Bronchial epithelial cell (primary cell): ENCODE measurements at regions not wholly inside any gene's neighbourhood (a gene's known extent, or its start where the extent isn't known, plus 50 kb on each side); places are given as distances from the start of the nearest gene placed in this dataset.
"Not testable (repeated sequence)": the region's sequence is repeated elsewhere in the genome, so short reads cannot be mapped to it uniquely, and the experiment has no call there.

ENCODE experiments used
- DNase-seq: peaks from one replicate; pipeline ENCODE4 v3.0.0-alpha.2; 2010; ENCODE audit warnings: low read depth
- FAIRE-seq: peaks from 2 replicates; lab custom pipeline; 2011; peaks lifted over from hg19 to GRCh38; lab: Jason Lieb, UNC
- H3K27me3 ChIP-seq: 2 replicates; pipeline ENCODE4 v1.5.1; 2011; ENCODE audit warnings: low read length; ENCODE audit not compliant: control insufficient read depth, insufficient read depth
- H3K36me3 ChIP-seq: 2 replicates; pipeline ENCODE4 v1.5.1; 2011; ENCODE audit warnings: low read length; ENCODE audit not compliant: control insufficient read depth, insufficient read depth
- H3K4me3 ChIP-seq: 2 replicates; pipeline ENCODE4 v1.5.1; 2011; ENCODE audit warnings: mild to moderate bottlenecking, low read depth, low read length, control low read depth
- TF ChIP-seq, protein P1 (sequence below): IDR thresholded peaks from 2 replicates; pipeline ENCODE4 v1.5.1; 2011; ENCODE audit warnings: mild to moderate bottlenecking, moderate library complexity, low read length, control low read depth, inconsistent platforms; ENCODE audit not compliant: insufficient read depth, severe bottlenecking

DNA sequence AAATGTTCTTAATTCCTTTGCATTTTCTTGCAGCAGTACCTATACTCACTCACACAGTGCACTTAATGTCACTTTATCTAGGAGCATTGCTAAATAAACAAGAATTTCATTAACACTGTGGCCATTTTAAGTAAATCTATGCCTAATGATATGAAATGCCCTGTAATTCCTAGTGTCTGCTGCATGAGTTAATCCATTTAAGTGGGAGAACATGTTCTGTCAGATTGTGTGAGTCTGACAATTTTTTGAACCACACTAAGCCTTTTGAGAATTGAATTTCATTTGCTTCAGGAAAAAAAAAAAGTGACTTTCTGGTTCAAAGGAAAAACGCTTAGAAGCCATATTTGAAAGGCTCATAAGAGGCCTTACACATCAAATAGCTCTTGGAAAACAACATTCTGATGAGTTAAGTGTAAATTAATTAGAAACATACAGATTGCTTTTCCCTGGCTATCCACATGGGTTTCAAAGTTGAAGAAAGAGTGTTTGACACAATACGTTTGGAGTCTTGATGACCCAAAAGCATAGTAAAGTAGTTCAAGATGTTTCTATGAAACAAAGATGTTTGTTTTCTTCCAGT is 446.7 kb upstream of the GRAMD2B start:
- no peak for FAIRE-seq
- Histone ChIP-seq H3K36me3 (no peaks in the 10 kb centered on the region), H3K27me3 (no peaks in the 10 kb centered on the region), H3K4me3 (no peak overlapping the region)
- DNase-seq, result no peak
- TF ChIP-seq, protein P1, sequence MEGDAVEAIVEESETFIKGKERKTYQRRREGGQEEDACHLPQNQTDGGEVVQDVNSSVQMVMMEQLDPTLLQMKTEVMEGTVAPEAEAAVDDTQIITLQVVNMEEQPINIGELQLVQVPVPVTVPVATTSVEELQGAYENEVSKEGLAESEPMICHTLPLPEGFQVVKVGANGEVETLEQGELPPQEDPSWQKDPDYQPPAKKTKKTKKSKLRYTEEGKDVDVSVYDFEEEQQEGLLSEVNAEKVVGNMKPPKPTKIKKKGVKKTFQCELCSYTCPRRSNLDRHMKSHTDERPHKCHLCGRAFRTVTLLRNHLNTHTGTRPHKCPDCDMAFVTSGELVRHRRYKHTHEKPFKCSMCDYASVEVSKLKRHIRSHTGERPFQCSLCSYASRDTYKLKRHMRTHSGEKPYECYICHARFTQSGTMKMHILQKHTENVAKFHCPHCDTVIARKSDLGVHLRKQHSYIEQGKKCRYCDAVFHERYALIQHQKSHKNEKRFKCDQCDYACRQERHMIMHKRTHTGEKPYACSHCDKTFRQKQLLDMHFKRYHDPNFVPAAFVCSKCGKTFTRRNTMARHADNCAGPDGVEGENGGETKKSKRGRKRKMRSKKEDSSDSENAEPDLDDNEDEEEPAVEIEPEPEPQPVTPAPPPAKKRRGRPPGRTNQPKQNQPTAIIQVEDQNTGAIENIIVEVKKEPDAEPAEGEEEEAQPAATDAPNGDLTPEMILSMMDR, result no peak

DNA sequence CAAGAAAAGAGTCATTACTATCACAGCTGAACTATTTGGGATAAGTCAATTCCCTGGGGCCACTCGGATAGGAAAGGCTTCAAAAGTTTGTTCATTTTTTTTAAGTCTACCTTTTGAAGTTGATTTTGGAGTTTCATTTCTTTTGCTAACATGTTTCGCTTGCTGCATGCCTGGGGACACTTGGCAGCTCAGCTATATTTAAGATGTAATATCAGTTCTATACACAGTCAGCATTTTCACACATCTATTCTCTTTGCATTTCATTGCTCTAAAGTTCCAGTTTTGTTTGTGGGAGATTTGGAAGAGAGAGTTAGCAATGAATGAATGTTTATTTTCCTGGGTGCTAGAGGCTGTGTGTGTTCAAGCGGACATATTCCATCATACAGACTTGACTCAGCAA is 445.2 kb upstream of the GRAMD2B start:
- DNase-seq (no peak), FAIRE-seq (no peak)
- Histone ChIP-seq H3K27me3 (no peaks in the 10 kb centered on the region), H3K36me3 (no peaks in the 10 kb centered on the region), H3K4me3 (no peak overlapping the region)
- TF ChIP-seq, protein P1, result no peak

DNA sequence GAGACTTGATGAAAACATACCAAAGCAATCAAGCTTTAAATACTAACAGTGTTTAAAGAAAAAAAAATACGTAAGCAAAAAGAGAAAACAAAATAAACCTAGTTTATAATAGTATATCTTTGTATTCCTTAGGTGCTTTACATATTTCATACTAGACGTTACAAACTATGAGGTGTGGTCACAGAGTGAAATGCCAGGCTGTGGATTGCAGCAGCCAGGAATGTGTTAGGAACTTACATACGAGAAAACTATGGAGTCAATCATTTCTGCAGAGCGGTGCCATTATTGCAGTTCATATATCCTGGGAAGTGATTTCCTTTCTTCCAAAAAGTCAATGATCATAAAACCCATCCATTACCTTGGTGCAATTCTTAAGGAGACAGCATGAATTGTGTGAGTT is 443.6 kb upstream of the GRAMD2B start:
- H3K4me3 ChIP-seq, result no peak overlapping the region
- no peaks in the 10 kb centered on the region for H3K36me3 ChIP-seq
- no peaks in the 10 kb centered on the region for H3K27me3 ChIP-seq
- FAIRE-seq (no peak), DNase-seq (no peak)
- TF ChIP-seq, protein P1, result no peak

DNA sequence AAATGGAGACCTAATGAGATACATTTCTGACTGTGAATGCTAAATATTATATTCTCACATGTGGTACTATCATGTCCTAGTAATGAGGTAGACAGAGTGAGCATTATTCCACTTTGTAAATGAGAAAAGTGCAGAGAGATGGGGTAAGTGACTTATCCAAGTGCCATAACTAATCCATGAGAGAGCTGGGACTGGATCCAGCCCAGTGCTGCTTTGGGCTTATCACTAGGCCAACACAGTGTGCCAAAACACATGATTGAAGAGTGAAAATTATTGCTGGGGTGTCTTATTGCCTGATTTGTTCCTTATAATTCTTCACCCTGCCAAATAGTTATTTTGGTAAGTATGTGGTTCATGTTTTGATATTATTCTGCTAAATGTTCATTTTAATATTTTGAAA is 442.2 kb upstream of the GRAMD2B start:
- FAIRE-seq, result no peak
- DNase-seq, result no peak

DNA sequence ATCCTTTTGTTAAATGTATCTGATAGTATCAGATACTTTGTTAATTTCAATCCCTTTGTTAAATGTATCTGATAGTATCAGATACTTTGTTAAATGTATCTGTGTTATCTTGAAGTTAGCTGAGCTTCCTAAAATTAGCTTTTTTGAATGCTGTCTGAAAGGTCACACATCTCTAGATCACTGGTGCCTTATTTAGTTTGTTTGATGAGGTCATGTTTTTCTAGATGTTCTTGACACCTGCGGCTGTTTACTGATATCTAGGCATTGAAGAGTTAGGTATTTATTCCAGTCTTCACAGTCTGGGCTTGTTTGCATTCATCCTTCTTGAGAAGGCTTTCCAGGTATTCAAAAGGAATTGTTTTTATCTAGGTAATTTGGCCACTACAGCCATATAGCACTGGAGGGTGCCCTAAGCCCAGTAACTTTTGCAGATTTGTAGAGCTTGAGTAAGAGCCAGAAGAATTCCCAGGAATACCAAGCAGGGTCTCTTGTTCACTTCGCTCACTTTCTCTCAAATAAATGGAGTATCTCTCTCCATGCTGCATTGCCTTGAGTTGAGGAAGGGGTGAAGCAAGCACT is 435.4 kb upstream of the GRAMD2B start:
- no peaks in the 10 kb centered on the region for H3K36me3 ChIP-seq
- no peak for DNase-seq
- peak; percentile 60 for FAIRE-seq
- no peak overlapping the region for H3K4me3 ChIP-seq
- TF ChIP-seq, protein P1, result no peak
- no peaks in the 10 kb centered on the region for H3K27me3 ChIP-seq

More for the DNA sequence above, 442.2 kb upstream of the GRAMD2B start:
- TF ChIP-seq, protein P1, result no peak
- H3K27me3 ChIP-seq, result no peaks in the 10 kb centered on the region
- no peak overlapping the region for H3K4me3 ChIP-seq
- no peaks in the 10 kb centered on the region for H3K36me3 ChIP-seq

DNA sequence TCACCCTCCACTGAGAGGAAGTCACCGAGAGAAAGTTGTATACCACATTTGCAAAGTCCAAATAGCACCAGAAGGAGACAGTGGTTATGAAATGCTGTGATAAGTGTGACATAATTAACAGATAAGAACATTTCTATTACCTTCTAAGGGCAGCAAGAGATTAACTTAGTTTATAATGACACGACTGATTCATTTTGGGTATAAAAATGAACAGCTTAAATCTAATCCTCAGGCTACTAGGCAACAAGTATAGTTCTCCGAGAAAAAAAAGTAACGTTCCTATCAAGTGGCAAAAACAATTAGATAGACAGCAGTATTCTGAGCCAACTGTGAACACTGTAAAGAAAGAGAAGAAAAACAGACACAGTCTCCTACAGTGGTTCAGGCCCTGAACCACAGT is 431.2 kb upstream of the GRAMD2B start:
- TF ChIP-seq, protein P1, result no peak
- Histone ChIP-seq H3K4me3 (no peak overlapping the region), H3K36me3 (no peaks in the 10 kb centered on the region), H3K27me3 (no peaks in the 10 kb centered on the region)
- FAIRE-seq, result no peak
- no peak for DNase-seq

DNA sequence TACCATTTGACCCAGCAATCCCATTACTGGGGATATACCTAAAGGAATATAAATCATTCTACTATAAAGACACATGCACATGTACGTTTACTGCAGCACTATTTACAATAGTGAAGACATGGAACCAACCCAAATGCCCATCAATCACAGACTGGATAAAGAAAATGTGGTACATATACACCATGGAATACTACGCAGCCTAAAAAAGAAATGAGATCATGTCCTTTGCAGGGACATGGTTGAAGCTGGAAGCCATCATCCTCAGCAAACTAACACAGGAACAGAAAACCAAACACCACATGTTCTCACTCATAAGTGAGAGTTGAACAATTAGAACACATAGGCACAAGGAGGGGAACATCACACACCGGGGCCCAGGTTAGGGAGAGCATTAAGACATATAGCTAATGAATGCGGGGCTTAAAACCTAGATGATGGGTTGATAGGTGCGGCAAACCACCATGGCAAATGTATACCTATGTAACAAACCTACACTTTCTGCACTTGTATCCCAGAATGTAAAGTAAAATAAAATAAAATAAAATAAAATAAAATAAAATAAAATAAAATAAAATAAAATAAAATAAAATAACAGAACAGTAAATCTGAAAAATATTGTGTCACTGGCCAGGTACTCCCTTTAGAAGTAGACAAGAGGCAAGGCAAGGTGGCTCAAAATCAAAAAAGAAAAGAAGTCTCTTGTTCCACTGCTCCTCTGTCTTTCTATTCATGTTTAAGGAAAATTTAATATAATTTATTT is 423.8 kb upstream of the GRAMD2B start:
- DNase-seq, H3K27me3 ChIP-seq, FAIRE-seq, H3K36me3 ChIP-seq, H3K4me3 ChIP-seq: not testable (repeated sequence)
